ENCODE measurements at regions not wholly inside any gene's neighbourhood (a gene's known extent, or its start where the extent isn't known, plus 50 kb on each side); places are given as distances from the start of the nearest gene placed in this dataset.

GRCh38 chr13:76440568-76440967, 445.6 kb downstream of the KCTD12 start:
- no peak for ATAC-seq
- TF ChIP-seq CTCF (IDR thresholded peaks at IDR 0.05), result no peak
- no peak overlapping the region for H3K27ac ChIP-seq

GRCh38 chr13:76439546-76439945, 446.7 kb downstream of the KCTD12 start:
- H3K4me1 ChIP-seq, result no peaks in the 10 kb centered on the region
- no peaks in the 10 kb centered on the region for H3K36me3 ChIP-seq
- no peak for ATAC-seq
- H3K27me3 ChIP-seq, result no peaks in the 10 kb centered on the region
- intact Hi-C loops (cut with DNase I), result no loop called here
- H3K27ac ChIP-seq, result no peak overlapping the region
- TF ChIP-seq CTCF (IDR thresholded peaks at IDR 0.05), result no peak
- H3K4me3 ChIP-seq, result no peak overlapping the region
- H3K9me3 ChIP-seq, result no peaks in the 10 kb centered on the region
- DNase-seq, result no peak

More at GRCh38 chr13:76440568-76440967, 445.6 kb downstream of the KCTD12 start:
- Histone ChIP-seq H3K4me3 (no peak overlapping the region), H3K9me3 (no peaks in the 10 kb centered on the region), H3K27me3 (no peaks in the 10 kb centered on the region), H3K4me1 (no peaks in the 10 kb centered on the region), H3K36me3 (no peaks in the 10 kb centered on the region)
- intact Hi-C loops (cut with DNase I), result no loop called here
- no peak for DNase-seq

GRCh38 chr13:76438050-76438449, 448.2 kb downstream of the KCTD12 start:
- Histone ChIP-seq H3K9me3 (no peaks in the 10 kb centered on the region), H3K27me3 (no peaks in the 10 kb centered on the region), H3K27ac (no peak overlapping the region), H3K4me1 (no peaks in the 10 kb centered on the region), H3K36me3 (no peaks in the 10 kb centered on the region), H3K4me3 (no peak overlapping the region)
- no peak for ATAC-seq
- no peak for DNase-seq
- intact Hi-C loops (cut with DNase I), result no loop called here
- no peak for TF ChIP-seq CTCF (IDR thresholded peaks at IDR 0.05)

- no peaks in the 10 kb centered on the region for H3K9me3 ChIP-seq
- no peaks in the 10 kb centered on the region for H3K4me1 ChIP-seq
- ATAC-seq, result peak; percentile 56
- H3K27me3 ChIP-seq, result no peaks in the 10 kb centered on the region
- no peaks in the 10 kb centered on the region for H3K36me3 ChIP-seq
- intact Hi-C loops (cut with DNase I), result no loop called here
- DNase-seq, result no peak
- no peak overlapping the region for H3K27ac ChIP-seq
- no peak overlapping the region for H3K4me3 ChIP-seq
- TF ChIP-seq CTCF (IDR thresholded peaks at IDR 0.05), result no peak
These were observed 460.3 kb downstream of the KCTD12 start for GRCh38 chr13:76425935-76426334.

- Histone ChIP-seq H3K9me3 (no peaks in the 10 kb centered on the region), H3K36me3 (no peaks in the 10 kb centered on the region), H3K27me3 (no peaks in the 10 kb centered on the region), H3K27ac (no peak overlapping the region), H3K4me3 (no peak overlapping the region), H3K4me1 (no peaks in the 10 kb centered on the region)
- no peak for ATAC-seq
- no peak for DNase-seq
- intact Hi-C loops (cut with DNase I), result no loop called here
- TF ChIP-seq CTCF (IDR thresholded peaks at IDR 0.05), result no peak
These were observed 465.2 kb downstream of the KCTD12 start for GRCh38 chr13:76421011-76421410.

- H3K4me1 ChIP-seq, result no peaks in the 10 kb centered on the region
- H3K27ac ChIP-seq, result no peak overlapping the region
- no peaks in the 10 kb centered on the region for H3K27me3 ChIP-seq
- no peak for TF ChIP-seq CTCF (IDR thresholded peaks at IDR 0.05)
- DNase-seq (no peak), ATAC-seq (no peak)
- no peaks in the 10 kb centered on the region for H3K36me3 ChIP-seq
- H3K4me3 ChIP-seq, result no peak overlapping the region
- H3K9me3 ChIP-seq, result no peaks in the 10 kb centered on the region
- intact Hi-C loops (cut with DNase I), result no loop called here
These were observed 467.8 kb downstream of the KCTD12 start for GRCh38 chr13:76418404-76418803.
